HL-60 (cell line): ENCODE measurements at regions not wholly inside any gene's neighbourhood (a gene's known extent, or its start where the extent isn't known, plus 50 kb on each side); places are given as distances from the start of the nearest gene placed in this dataset.

Experiments used
- DNase-seq, 2 experiments: peaks; one replicate each; pipeline ENCODE4 v3.0.0-alpha.2; 2010 to 2020; ENCODE audit warnings: low read depth in 1 of 2, low spot score in 1 of 2
- H3K27ac ChIP-seq: fragments of 250-450 bp; sonication (Bioruptor Pico); replicated peaks from 2 replicates; pipeline ENCODE4 v1.5.1; 2020; ENCODE audit warnings: mild to moderate bottlenecking, moderate library complexity
- H3K27me3 ChIP-seq: fragments of 250-450 bp; sonication (Bioruptor Pico); 2 replicates; pipeline ENCODE4 v1.5.1; 2021; ENCODE audit warnings: mild to moderate bottlenecking, moderate library complexity; ENCODE audit not compliant: insufficient read depth, poor library complexity, severe bottlenecking
- H3K4me3 ChIP-seq: replicated peaks from 2 replicates; pipeline ENCODE4 v1.5.1; 2011; ENCODE audit warnings: mild to moderate bottlenecking, control low read depth, low read length; ENCODE audit not compliant: insufficient read depth
- GABPA ChIP-seq: IDR thresholded peaks from 2 replicates; pipeline ENCODE4 v1.6.1; 2012; ENCODE audit warnings: low read depth
- POLR2AphosphoS5 ChIP-seq: IDR thresholded peaks from 2 replicates; pipeline ENCODE4 v1.6.1; 2012; ENCODE audit warnings: low read depth
- SPI1 ChIP-seq: IDR thresholded peaks from 2 replicates; pipeline ENCODE4 v1.6.1; 2012; ENCODE audit warnings: low read depth, mild to moderate bottlenecking, borderline replicate concordance
- TF ChIP-seq, protein P1 (sequence below): IDR thresholded peaks from one replicate; pipeline ENCODE4 v1.5.1; 2011; ENCODE audit warnings: low read length, control low read depth, inconsistent platforms; ENCODE audit not compliant: insufficient read depth
- TF ChIP-seq, protein P2 (sequence below): IDR thresholded peaks from 2 replicates; pipeline ENCODE4 v1.6.1; 2012; ENCODE audit warnings: low read depth; ENCODE audit not compliant: insufficient replicate concordance

- no peak for DNase-seq
- TF ChIP-seq, protein P1, sequence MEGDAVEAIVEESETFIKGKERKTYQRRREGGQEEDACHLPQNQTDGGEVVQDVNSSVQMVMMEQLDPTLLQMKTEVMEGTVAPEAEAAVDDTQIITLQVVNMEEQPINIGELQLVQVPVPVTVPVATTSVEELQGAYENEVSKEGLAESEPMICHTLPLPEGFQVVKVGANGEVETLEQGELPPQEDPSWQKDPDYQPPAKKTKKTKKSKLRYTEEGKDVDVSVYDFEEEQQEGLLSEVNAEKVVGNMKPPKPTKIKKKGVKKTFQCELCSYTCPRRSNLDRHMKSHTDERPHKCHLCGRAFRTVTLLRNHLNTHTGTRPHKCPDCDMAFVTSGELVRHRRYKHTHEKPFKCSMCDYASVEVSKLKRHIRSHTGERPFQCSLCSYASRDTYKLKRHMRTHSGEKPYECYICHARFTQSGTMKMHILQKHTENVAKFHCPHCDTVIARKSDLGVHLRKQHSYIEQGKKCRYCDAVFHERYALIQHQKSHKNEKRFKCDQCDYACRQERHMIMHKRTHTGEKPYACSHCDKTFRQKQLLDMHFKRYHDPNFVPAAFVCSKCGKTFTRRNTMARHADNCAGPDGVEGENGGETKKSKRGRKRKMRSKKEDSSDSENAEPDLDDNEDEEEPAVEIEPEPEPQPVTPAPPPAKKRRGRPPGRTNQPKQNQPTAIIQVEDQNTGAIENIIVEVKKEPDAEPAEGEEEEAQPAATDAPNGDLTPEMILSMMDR = no peak
- TF ChIP-seq GABPA (no peak), POLR2AphosphoS5 (no peak), SPI1 (no peak)
- TF ChIP-seq, protein P2, sequence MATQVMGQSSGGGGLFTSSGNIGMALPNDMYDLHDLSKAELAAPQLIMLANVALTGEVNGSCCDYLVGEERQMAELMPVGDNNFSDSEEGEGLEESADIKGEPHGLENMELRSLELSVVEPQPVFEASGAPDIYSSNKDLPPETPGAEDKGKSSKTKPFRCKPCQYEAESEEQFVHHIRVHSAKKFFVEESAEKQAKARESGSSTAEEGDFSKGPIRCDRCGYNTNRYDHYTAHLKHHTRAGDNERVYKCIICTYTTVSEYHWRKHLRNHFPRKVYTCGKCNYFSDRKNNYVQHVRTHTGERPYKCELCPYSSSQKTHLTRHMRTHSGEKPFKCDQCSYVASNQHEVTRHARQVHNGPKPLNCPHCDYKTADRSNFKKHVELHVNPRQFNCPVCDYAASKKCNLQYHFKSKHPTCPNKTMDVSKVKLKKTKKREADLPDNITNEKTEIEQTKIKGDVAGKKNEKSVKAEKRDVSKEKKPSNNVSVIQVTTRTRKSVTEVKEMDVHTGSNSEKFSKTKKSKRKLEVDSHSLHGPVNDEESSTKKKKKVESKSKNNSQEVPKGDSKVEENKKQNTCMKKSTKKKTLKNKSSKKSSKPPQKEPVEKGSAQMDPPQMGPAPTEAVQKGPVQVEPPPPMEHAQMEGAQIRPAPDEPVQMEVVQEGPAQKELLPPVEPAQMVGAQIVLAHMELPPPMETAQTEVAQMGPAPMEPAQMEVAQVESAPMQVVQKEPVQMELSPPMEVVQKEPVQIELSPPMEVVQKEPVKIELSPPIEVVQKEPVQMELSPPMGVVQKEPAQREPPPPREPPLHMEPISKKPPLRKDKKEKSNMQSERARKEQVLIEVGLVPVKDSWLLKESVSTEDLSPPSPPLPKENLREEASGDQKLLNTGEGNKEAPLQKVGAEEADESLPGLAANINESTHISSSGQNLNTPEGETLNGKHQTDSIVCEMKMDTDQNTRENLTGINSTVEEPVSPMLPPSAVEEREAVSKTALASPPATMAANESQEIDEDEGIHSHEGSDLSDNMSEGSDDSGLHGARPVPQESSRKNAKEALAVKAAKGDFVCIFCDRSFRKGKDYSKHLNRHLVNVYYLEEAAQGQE = no peak
- Histone ChIP-seq H3K27me3 (no peaks in the 10 kb centered on the region), H3K27ac (no peak overlapping the region), H3K4me3 (no peak overlapping the region)
Measured at GRCh38 chr4:31108762-31109161, 388.6 kb downstream of the PCDH7 start.

GRCh38 chr4:31111790-31112189 lies 391.6 kb downstream of the PCDH7 start:
- no peaks in the 10 kb centered on the region for H3K27me3 ChIP-seq
- no peak for DNase-seq
- H3K27ac ChIP-seq = no peak overlapping the region
- TF ChIP-seq SPI1 (no peak), GABPA (no peak), POLR2AphosphoS5 (no peak)
- TF ChIP-seq, protein P2 = no peak
- TF ChIP-seq, protein P1 = no peak
- no peak overlapping the region for H3K4me3 ChIP-seq

- Histone ChIP-seq H3K4me3 (no peak overlapping the region), H3K27ac (no peak overlapping the region), H3K27me3 (no peaks in the 10 kb centered on the region)
- no peak for DNase-seq
- TF ChIP-seq, protein P2 = no peak
- TF ChIP-seq, protein P1 = no peak
- TF ChIP-seq GABPA = no peak
- no peak for TF ChIP-seq POLR2AphosphoS5
- TF ChIP-seq SPI1 = no peak
Measured at GRCh38 chr4:31114816-31115215, 394.6 kb downstream of the PCDH7 start.
